Sigmoid colon (tissue), 6 donors: ENCODE measurements at regions not wholly inside any gene's neighbourhood (a gene's known extent, or its start where the extent isn't known, plus 50 kb on each side); places are given as distances from the start of the nearest gene placed in this dataset.

ENCODE experiments used
- DNase-seq: peaks from one replicate; pipeline ENCODE4 v3.0.0-alpha.2; 2019
- H3K27ac ChIP-seq, 4 donors: fragments of 200-600 bp; sonication (generic); one replicate each; pipeline ENCODE4 v1.5.1; 2016 to 2019; ENCODE audit warnings: mild to moderate bottlenecking in 1 of 4
- H3K27me3 ChIP-seq, 3 donors: fragments of 200-600 bp; sonication (generic); one replicate each; pipeline ENCODE4 v1.5.1; 2019; ENCODE audit warnings: mild to moderate bottlenecking in 1 of 3
- H3K36me3 ChIP-seq, 4 donors: fragments of 200-600 bp; sonication (generic); one replicate each; pipeline ENCODE4 v1.5.1; 2016 to 2019
- H3K4me1 ChIP-seq, 4 donors: fragments of 200-600 bp; sonication (generic); one replicate each; pipeline ENCODE4 v1.5.1; 2017 to 2019
- H3K4me3 ChIP-seq, 4 donors: fragments of 200-600 bp; sonication (generic); one replicate each; pipeline ENCODE4 v1.5.1; 2017 to 2019; ENCODE audit warnings: mild to moderate bottlenecking in 2 of 4, moderate library complexity in 1 of 4
- H3K9me3 ChIP-seq, 4 donors: fragments of 200-600 bp in 3 of 4; sonication (generic) in 3 of 4; one replicate each; pipeline versions ENCODE4 v1.5.1 to v1.6.1; 2013 to 2019
- CTCF ChIP-seq, 4 experiments: fragments of 450-650 bp in 3 of 4; fragments of 200-600 bp in 1 of 4; IDR thresholded peaks; one replicate each; pipeline ENCODE4 v1.5.1; 2016 to 2019; ENCODE audit warnings: antibody characterized with exemption in 4 of 4, mild to moderate bottlenecking in 3 of 4, moderate library complexity in 2 of 4
- EP300 ChIP-seq, 4 donors: sonication (generic); formaldehyde crosslinking; IDR thresholded peaks; one replicate each; pipeline ENCODE4 v1.6.1; 2017; ENCODE audit warnings: antibody characterized with exemption in 4 of 4
- POLR2A ChIP-seq, 2 donors: fragments of 450-650 bp; IDR thresholded peaks; one replicate each; pipeline ENCODE4 v1.6.1; 2016; ENCODE audit warnings: antibody characterized with exemption in 2 of 2, mild to moderate bottlenecking in 2 of 2, moderate library complexity in 2 of 2
- POLR2AphosphoS5 ChIP-seq, 4 donors: sonication (generic); formaldehyde crosslinking; IDR thresholded peaks; one replicate each; pipeline ENCODE4 v1.6.1; 2017; ENCODE audit warnings: antibody characterized with exemption in 4 of 4
- WGBS, 2 donors: extraction: QIAGEN DNeasy Blood & Tissue Kit; methylation state at CpG; one replicate each; pipeline ENCODE4 v1.1.7; 2013; 5-methylcytosine and 5-hydroxymethylcytosine counted together
- intact Hi-C: fragments of 100-400 bp; cut with DNase I; formaldehyde crosslinking; loops from one replicate; pipeline ENCODE4 v1.15.1; 2023
- donor health status: healthy with polysubstance abuse.
- donor health status: healthy.

GRCh38 chr4:82138374-82138773 lies 235.4 kb downstream of the HNRNPD start:
- H3K9me3 ChIP-seq, result no peaks in the 10 kb centered on the region
- 66% methylated on average over 4 of the region's 4 CpGs for WGBS, 2 donors
- no peak overlapping the region for H3K4me3 ChIP-seq
- no peak for TF ChIP-seq POLR2AphosphoS5 (IDR thresholded peaks at IDR 0.05)
- TF ChIP-seq CTCF (IDR thresholded peaks at IDR 0.05), result no peak
- no peak for TF ChIP-seq POLR2A (IDR thresholded peaks at IDR 0.05)
- TF ChIP-seq EP300 (IDR thresholded peaks at IDR 0.05), result no peak
- no peak for DNase-seq
- H3K4me1 ChIP-seq, result no peaks in the 10 kb centered on the region
- no peak overlapping the region for H3K27ac ChIP-seq
- no peaks in the 10 kb centered on the region for H3K36me3 ChIP-seq
- intact Hi-C loops, result no loop called here
- H3K27me3 ChIP-seq, result no peaks in the 10 kb centered on the region

- intact Hi-C loops, result no loop called here
- no peak for TF ChIP-seq EP300 (IDR thresholded peaks at IDR 0.05)
- Histone ChIP-seq H3K36me3 (no peaks in the 10 kb centered on the region), H3K4me1 (no peaks in the 10 kb centered on the region), H3K4me3 (no peak overlapping the region), H3K27ac (no peak overlapping the region), H3K9me3 (no peaks in the 10 kb centered on the region), H3K27me3 (no peaks in the 10 kb centered on the region)
- 55 to 56% methylated on average over 2 of the region's 2 CpGs for WGBS, 2 donors
- DNase-seq, result no peak
Measured at GRCh38 chr4:82136161-82136801, 237.5 kb downstream of the HNRNPD start.

GRCh38 chr4:82128355-82128754 lies 245.4 kb downstream of the HNRNPD start:
- no peak for DNase-seq
- Histone ChIP-seq H3K4me3 (no peak overlapping the region), H3K27me3 (no peaks in the 10 kb centered on the region), H3K4me1 (no peaks in the 10 kb centered on the region), H3K9me3 (no peaks in the 10 kb centered on the region), H3K27ac (no peak overlapping the region), H3K36me3 (no peaks in the 10 kb centered on the region)
- TF ChIP-seq CTCF (IDR thresholded peaks at IDR 0.05), result no peak
- TF ChIP-seq EP300 (IDR thresholded peaks at IDR 0.05), result no peak
- no peak for TF ChIP-seq POLR2A (IDR thresholded peaks at IDR 0.05)
- no peak for TF ChIP-seq POLR2AphosphoS5 (IDR thresholded peaks at IDR 0.05)
- 84 to 92% methylated on average over 4 of the region's 4 CpGs for WGBS, 2 donors
- intact Hi-C loops, result no loop called here

GRCh38 chr4:82126512-82127040 lies 247.2 kb downstream of the HNRNPD start:
- TF ChIP-seq POLR2A (IDR thresholded peaks at IDR 0.05), result no peak
- TF ChIP-seq EP300 (IDR thresholded peaks at IDR 0.05), result no peak
- TF ChIP-seq CTCF (IDR thresholded peaks at IDR 0.05), result no peak
- TF ChIP-seq POLR2AphosphoS5 (IDR thresholded peaks at IDR 0.05), result no peak
- H3K4me3 ChIP-seq, result no peak overlapping the region
- no peaks in the 10 kb centered on the region for H3K9me3 ChIP-seq
- DNase-seq, result no peak
- no peak overlapping the region for H3K27ac ChIP-seq
- 69 to 79% methylated on average over 5 of the region's 5 CpGs for WGBS, 2 donors
- H3K36me3 ChIP-seq, result no peaks in the 10 kb centered on the region
- intact Hi-C loops, result no loop called here
- H3K4me1 ChIP-seq, result no peaks in the 10 kb centered on the region
- no peaks in the 10 kb centered on the region for H3K27me3 ChIP-seq

GRCh38 chr4:82125787-82126297 lies 247.9 kb downstream of the HNRNPD start:
- DNase-seq, result no peak
- Histone ChIP-seq H3K9me3 (no peaks in the 10 kb centered on the region), H3K4me1 (no peaks in the 10 kb centered on the region), H3K27ac (no peak overlapping the region), H3K36me3 (no peaks in the 10 kb centered on the region), H3K4me3 (no peak overlapping the region), H3K27me3 (no peaks in the 10 kb centered on the region)
- TF ChIP-seq EP300 (IDR thresholded peaks at IDR 0.05) (no peak), POLR2A (IDR thresholded peaks at IDR 0.05) (no peak), CTCF (IDR thresholded peaks at IDR 0.05) (no peak), POLR2AphosphoS5 (IDR thresholded peaks at IDR 0.05) (no peak)
- intact Hi-C loops, result no loop called here
- WGBS, 2 donors, result 89 to 92% methylated on average over 6 of the region's 6 CpGs
